ENCODE measurements at regions not wholly inside any gene's neighbourhood (a gene's known extent, or its start where the extent isn't known, plus 50 kb on each side); places are given as distances from the start of the nearest gene placed in this dataset.

DNA sequence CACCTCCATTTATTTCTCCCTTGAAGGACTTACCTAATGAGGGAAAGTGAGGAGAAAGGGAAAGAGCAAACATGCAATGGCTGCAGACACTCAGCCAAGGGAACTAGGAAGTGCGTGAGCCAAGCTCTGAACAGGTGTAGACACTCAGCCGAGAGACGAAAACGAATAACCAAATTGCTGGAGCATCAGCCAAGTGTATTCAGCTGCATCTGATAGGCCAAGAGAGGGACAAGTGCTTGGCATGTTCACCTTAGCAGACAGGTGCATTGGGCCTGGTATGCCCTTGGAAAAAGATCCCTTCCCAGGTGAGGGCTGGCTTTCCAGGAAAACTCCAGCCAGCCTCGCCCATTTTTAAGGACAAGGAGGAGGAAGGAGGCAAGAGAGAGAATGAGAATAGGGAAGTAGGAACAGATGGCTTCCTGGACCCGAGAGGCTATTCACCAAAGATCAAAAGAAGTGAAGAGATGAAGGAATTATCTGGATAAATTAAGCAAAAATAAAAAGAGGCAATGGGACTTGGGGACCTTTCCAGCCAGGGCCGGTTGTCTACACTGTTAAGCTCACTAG is 184.7 kb downstream of the TOMM20 start:
- DNase-seq (ENCODE audit: low spot score in 2 of 2) = no peak
- Histone ChIP-seq H3K27me3 (no peaks in the 10 kb centered on the region), H3K27ac (no peak overlapping the region), H3K9me3 (no peaks in the 10 kb centered on the region), H3K4me3 (no peak overlapping the region), H3K4me1 (no peaks in the 10 kb centered on the region), H3K36me3 (no peaks in the 10 kb centered on the region)
- TF ChIP-seq POLR2AphosphoS5 (IDR thresholded peaks at IDR 0.05) (no peak), CTCF (IDR thresholded peaks at IDR 0.05) (no peak), POLR2A (IDR thresholded peaks at IDR 0.05) (no peak)
- intact Hi-C loops (cut with DNase I; ENCODE audit: low total_unique reads) = no loop called here

GRCh38 chr1:234942879-234943506 is 185.6 kb downstream of the TOMM20 start:
- H3K4me1 ChIP-seq = no peaks in the 10 kb centered on the region
- no peak for TF ChIP-seq POLR2A (IDR thresholded peaks at IDR 0.05)
- TF ChIP-seq CTCF (IDR thresholded peaks at IDR 0.05) = no peak
- no peak for TF ChIP-seq POLR2AphosphoS5 (IDR thresholded peaks at IDR 0.05)
- H3K4me3 ChIP-seq = no peak overlapping the region
- intact Hi-C loops (cut with DNase I; ENCODE audit: low total_unique reads) = no loop called here
- DNase-seq (ENCODE audit: low spot score in 2 of 2) = no peak
- no peak overlapping the region for H3K27ac ChIP-seq
- no peaks in the 10 kb centered on the region for H3K27me3 ChIP-seq
- no peaks in the 10 kb centered on the region for H3K9me3 ChIP-seq
- no peaks in the 10 kb centered on the region for H3K36me3 ChIP-seq

DNA sequence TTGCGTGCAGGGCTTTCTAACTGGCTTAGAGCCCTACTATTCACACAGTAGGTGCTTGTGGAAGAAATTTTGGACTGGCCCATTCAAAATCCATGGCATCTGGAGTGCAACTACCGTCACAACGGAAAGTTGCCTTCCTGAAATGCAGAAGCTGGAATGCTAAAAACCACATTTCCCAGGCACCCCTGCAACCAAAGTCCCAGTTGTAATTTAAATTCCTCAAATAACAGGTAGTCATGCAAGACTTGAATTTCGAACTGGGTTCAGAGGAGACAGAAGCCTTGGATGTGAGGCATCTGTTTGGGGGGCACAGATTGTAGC is 186.7 kb downstream of the TOMM20 start:
- H3K27ac ChIP-seq = no peak overlapping the region
- TF ChIP-seq POLR2AphosphoS5 (IDR thresholded peaks at IDR 0.05) (no peak), CTCF (IDR thresholded peaks at IDR 0.05) (no peak), POLR2A (IDR thresholded peaks at IDR 0.05) (no peak)
- intact Hi-C loops (cut with DNase I; ENCODE audit: low total_unique reads) = no loop called here
- no peaks in the 10 kb centered on the region for H3K27me3 ChIP-seq
- H3K4me3 ChIP-seq = no peak overlapping the region
- DNase-seq (ENCODE audit: low spot score in 2 of 2) = no peak
- H3K9me3 ChIP-seq = no peaks in the 10 kb centered on the region
- no peaks in the 10 kb centered on the region for H3K4me1 ChIP-seq
- no peaks in the 10 kb centered on the region for H3K36me3 ChIP-seq

GRCh38 chr1:234941321-234942011 is 187.2 kb downstream of the TOMM20 start:
- TF ChIP-seq POLR2AphosphoS5 (IDR thresholded peaks at IDR 0.05) (no peak), CTCF (IDR thresholded peaks at IDR 0.05) (no peak), POLR2A (IDR thresholded peaks at IDR 0.05) (no peak)
- intact Hi-C loops (cut with DNase I; ENCODE audit: low total_unique reads) = no loop called here
- DNase-seq (ENCODE audit: low spot score in 2 of 2) = no peak
- H3K36me3 ChIP-seq = no peaks in the 10 kb centered on the region
- H3K4me1 ChIP-seq = no peaks in the 10 kb centered on the region
- no peak overlapping the region for H3K27ac ChIP-seq
- H3K4me3 ChIP-seq = no peak overlapping the region
- no peaks in the 10 kb centered on the region for H3K27me3 ChIP-seq
- H3K9me3 ChIP-seq = no peaks in the 10 kb centered on the region

GRCh38 chr1:234940841-234941240 is 187.8 kb downstream of the TOMM20 start:
- TF ChIP-seq CTCF (IDR thresholded peaks at IDR 0.05) (no peak), POLR2AphosphoS5 (IDR thresholded peaks at IDR 0.05) (no peak)
- no peaks in the 10 kb centered on the region for H3K36me3 ChIP-seq
- H3K4me3 ChIP-seq = no peak overlapping the region
- H3K9me3 ChIP-seq = no peaks in the 10 kb centered on the region
- intact Hi-C loops (cut with DNase I; ENCODE audit: low total_unique reads) = no loop called here
- H3K27ac ChIP-seq = no peak overlapping the region
- no peaks in the 10 kb centered on the region for H3K27me3 ChIP-seq
- no peak for DNase-seq (ENCODE audit: low spot score in 2 of 2)
- no peaks in the 10 kb centered on the region for H3K4me1 ChIP-seq

Data from breast epithelium (tissue), 4 donors.